ENCODE measurements at regions not wholly inside any gene's neighbourhood (a gene's known extent, or its start where the extent isn't known, plus 50 kb on each side); places are given as distances from the start of the nearest gene placed in this dataset.

DNA sequence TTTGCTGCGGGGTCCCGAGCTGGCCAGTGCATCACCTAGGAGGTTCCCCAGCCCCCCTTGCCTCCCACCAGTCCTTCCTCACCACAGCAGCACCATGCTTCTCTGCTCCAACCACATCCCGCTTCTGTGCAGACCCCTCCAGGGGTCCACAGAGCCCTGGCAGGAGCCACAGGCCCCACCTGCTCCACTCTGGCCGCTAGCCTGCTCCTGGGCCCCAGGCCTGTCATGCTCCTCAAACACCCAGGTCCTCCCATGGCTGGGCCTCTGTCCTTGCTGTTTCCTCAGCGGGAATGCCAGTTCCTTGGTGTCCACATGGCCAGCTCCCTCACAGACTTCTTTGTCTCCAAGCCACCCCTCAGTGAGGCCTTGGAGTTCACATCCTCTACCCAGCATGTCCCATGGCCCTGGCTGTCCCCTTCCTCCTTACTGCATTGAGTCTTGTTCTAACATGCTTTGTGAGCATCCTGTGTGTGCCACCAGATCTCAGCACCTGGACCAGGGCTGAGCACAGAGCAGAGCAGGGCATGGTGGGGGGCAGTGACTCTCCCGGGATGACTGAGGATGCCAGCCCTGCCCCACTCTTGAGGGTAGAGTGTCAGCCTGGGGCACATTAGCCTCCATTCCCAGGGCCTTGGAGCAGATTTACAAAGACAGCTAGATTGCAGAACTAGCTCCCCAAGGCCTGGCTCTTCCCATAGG, 201.0 kb upstream of the HS6ST1 start:
- Histone ChIP-seq H2AFZ (ENCODE audit: low read length) (no peak overlapping the region), H3K27me3 (ENCODE audit: control insufficient read depth, insufficient read depth, low read length) (no peaks in the 10 kb centered on the region), H3K27ac (ENCODE audit: insufficient read depth, low read length) (no peak overlapping the region), H3K4me3 (replicated peaks in 1 of 4; ENCODE audit: control extremely low read depth in 1 of 4, insufficient read depth in 1 of 4, low read depth in 3 of 4, low read length in 4 of 4) (no peak overlapping the region), H3K9ac (ENCODE audit: insufficient read depth, low read length) (no peak overlapping the region), H3K79me2 (ENCODE audit: control insufficient read depth, insufficient read depth, low read length) (no peaks in the 10 kb centered on the region), H4K20me1 (ENCODE audit: control insufficient read depth, extremely low read depth, insufficient read depth, low read length) (no peaks in the 10 kb centered on the region), H3K4me2 (ENCODE audit: extremely low read depth, insufficient read depth, low read length) (no peak overlapping the region), H3K36me3 (ENCODE audit: control insufficient read depth, insufficient read depth, low read length) (no peaks in the 10 kb centered on the region), H3K4me1 (ENCODE audit: control insufficient read depth, extremely low read depth, insufficient read depth, low read length) (no peaks in the 10 kb centered on the region), H3K9me3 (ENCODE audit: control insufficient read depth, insufficient read depth, low read depth, low read length) (no peaks in the 10 kb centered on the region)
- no peak for DNase-seq (ENCODE audit: low read depth in 2 of 2)
- TF ChIP-seq, protein P1, sequence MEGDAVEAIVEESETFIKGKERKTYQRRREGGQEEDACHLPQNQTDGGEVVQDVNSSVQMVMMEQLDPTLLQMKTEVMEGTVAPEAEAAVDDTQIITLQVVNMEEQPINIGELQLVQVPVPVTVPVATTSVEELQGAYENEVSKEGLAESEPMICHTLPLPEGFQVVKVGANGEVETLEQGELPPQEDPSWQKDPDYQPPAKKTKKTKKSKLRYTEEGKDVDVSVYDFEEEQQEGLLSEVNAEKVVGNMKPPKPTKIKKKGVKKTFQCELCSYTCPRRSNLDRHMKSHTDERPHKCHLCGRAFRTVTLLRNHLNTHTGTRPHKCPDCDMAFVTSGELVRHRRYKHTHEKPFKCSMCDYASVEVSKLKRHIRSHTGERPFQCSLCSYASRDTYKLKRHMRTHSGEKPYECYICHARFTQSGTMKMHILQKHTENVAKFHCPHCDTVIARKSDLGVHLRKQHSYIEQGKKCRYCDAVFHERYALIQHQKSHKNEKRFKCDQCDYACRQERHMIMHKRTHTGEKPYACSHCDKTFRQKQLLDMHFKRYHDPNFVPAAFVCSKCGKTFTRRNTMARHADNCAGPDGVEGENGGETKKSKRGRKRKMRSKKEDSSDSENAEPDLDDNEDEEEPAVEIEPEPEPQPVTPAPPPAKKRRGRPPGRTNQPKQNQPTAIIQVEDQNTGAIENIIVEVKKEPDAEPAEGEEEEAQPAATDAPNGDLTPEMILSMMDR (conservative IDR thresholded peaks at IDR 0.05 in 1 of 2, IDR thresholded peaks at IDR 0.05 in 1 of 2; ENCODE audit: low read depth in 1 of 2, low read length in 2 of 2): no peak
- TF ChIP-seq EZH2 (IDR thresholded peaks at IDR 0.05; ENCODE audit: low read length, missing control alignments): no peak

DNA sequence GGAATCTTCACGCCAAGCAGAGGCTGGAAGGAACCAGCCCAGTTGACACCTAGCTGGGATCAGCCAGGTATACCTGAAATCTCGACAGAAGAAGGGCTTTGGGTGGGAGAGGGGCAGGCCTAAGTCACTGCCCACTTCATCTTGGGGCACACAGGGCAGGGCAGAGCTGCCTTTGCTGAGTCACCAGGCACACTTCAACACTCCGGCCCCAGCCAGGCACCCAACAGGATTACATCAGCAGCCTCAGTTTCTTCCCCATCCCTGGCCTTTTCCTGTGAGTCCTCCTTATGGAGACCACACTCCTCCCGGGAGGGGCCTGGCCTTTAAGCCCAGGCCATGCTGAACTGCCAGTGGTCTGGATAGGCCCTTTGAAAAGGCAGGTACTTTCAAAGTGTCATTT, 201.7 kb upstream of the HS6ST1 start:
- Histone ChIP-seq H2AFZ (ENCODE audit: low read length) (no peak overlapping the region), H3K9ac (ENCODE audit: insufficient read depth, low read length) (no peak overlapping the region), H3K79me2 (ENCODE audit: control insufficient read depth, insufficient read depth, low read length) (no peaks in the 10 kb centered on the region), H3K4me2 (ENCODE audit: extremely low read depth, insufficient read depth, low read length) (no peak overlapping the region), H3K36me3 (ENCODE audit: control insufficient read depth, insufficient read depth, low read length) (no peaks in the 10 kb centered on the region), H3K27ac (ENCODE audit: insufficient read depth, low read length) (no peak overlapping the region), H4K20me1 (ENCODE audit: control insufficient read depth, extremely low read depth, insufficient read depth, low read length) (no peaks in the 10 kb centered on the region), H3K27me3 (ENCODE audit: control insufficient read depth, insufficient read depth, low read length) (no peaks in the 10 kb centered on the region), H3K4me1 (ENCODE audit: control insufficient read depth, extremely low read depth, insufficient read depth, low read length) (no peaks in the 10 kb centered on the region), H3K9me3 (ENCODE audit: control insufficient read depth, insufficient read depth, low read depth, low read length) (no peaks in the 10 kb centered on the region), H3K4me3 (replicated peaks in 1 of 4; ENCODE audit: control extremely low read depth in 1 of 4, insufficient read depth in 1 of 4, low read depth in 3 of 4, low read length in 4 of 4) (no peak overlapping the region)
- no peak for TF ChIP-seq EZH2 (IDR thresholded peaks at IDR 0.05; ENCODE audit: low read length, missing control alignments)
- TF ChIP-seq, protein P1 (conservative IDR thresholded peaks at IDR 0.05 in 1 of 2, IDR thresholded peaks at IDR 0.05 in 1 of 2; ENCODE audit: low read depth in 1 of 2, low read length in 2 of 2): no peak
- no peak for DNase-seq (ENCODE audit: low read depth in 2 of 2)

DNA sequence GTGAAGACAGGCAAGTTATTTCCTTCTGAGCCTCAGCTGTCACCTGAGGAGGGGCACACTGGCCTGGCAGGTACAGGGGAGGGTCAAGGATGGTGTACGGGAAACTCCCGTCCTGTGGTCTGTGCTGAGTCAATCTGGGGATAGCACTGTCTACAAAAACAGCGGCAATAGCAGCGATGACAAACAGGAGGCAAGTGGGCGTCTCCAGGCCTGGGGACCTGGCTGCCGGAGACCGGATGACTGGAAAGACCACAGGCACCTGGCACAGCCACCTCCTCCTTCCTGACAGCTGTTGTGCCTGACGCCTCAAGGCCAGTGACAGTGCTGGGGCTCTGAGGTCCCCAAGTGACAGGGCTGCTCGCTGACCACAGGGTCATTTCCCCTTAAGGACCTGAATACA, 202.1 kb upstream of the HS6ST1 start:
- Histone ChIP-seq H3K27me3 (ENCODE audit: control insufficient read depth, insufficient read depth, low read length) (no peaks in the 10 kb centered on the region), H3K4me1 (ENCODE audit: control insufficient read depth, extremely low read depth, insufficient read depth, low read length) (no peaks in the 10 kb centered on the region), H3K36me3 (ENCODE audit: control insufficient read depth, insufficient read depth, low read length) (no peaks in the 10 kb centered on the region), H3K79me2 (ENCODE audit: control insufficient read depth, insufficient read depth, low read length) (no peaks in the 10 kb centered on the region), H3K4me3 (replicated peaks in 1 of 4; ENCODE audit: control extremely low read depth in 1 of 4, insufficient read depth in 1 of 4, low read depth in 3 of 4, low read length in 4 of 4) (no peak overlapping the region), H4K20me1 (ENCODE audit: control insufficient read depth, extremely low read depth, insufficient read depth, low read length) (no peaks in the 10 kb centered on the region), H3K9ac (ENCODE audit: insufficient read depth, low read length) (no peak overlapping the region), H3K9me3 (ENCODE audit: control insufficient read depth, insufficient read depth, low read depth, low read length) (no peaks in the 10 kb centered on the region), H2AFZ (ENCODE audit: low read length) (no peak overlapping the region), H3K27ac (ENCODE audit: insufficient read depth, low read length) (no peak overlapping the region), H3K4me2 (ENCODE audit: extremely low read depth, insufficient read depth, low read length) (no peak overlapping the region)
- no peak for TF ChIP-seq EZH2 (IDR thresholded peaks at IDR 0.05; ENCODE audit: low read length, missing control alignments)
- TF ChIP-seq, protein P1 (conservative IDR thresholded peaks at IDR 0.05 in 1 of 2, IDR thresholded peaks at IDR 0.05 in 1 of 2; ENCODE audit: low read depth in 1 of 2, low read length in 2 of 2): no peak
- no peak for DNase-seq (ENCODE audit: low read depth in 2 of 2)
